ENCODE measurements at regions not wholly inside any gene's neighbourhood (a gene's known extent, or its start where the extent isn't known, plus 50 kb on each side); places are given as distances from the start of the nearest gene placed in this dataset.

DNA sequence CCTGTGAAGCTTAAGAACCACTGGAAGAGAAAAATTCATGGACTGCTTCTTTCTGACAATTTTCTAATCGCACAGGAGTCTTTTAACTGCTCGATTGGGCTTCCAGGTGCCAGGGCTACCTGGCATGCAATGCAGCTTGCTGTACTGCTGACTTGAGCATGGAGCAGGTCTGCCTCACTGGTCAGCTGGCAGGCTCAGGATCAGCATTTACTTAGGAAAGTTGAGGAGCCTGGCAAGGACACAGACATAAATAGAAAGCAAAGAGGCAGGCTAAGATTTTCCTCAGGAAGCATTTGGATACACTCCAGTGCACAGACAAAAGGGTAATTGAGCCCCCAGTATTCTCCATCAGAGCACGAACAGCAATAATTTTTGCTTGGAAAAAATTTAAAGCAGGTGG lies 163.5 kb downstream of the CSNK2A3 start:
- no peak for DNase-seq
- no peaks in the 10 kb centered on the region for H3K27me3 ChIP-seq (ENCODE audit: insufficient read depth, low read depth, severe bottlenecking)
- peaks cover 2% of the 10 kb centered on the region for H3K9me3 ChIP-seq (ENCODE audit: severe bottlenecking)
- no peak for TF ChIP-seq CTCF (IDR thresholded peaks at IDR 0.05; ENCODE audit: low read depth, low read length)
- no peak overlapping the region for H3K4me3 ChIP-seq (ENCODE audit: low read depth, low read length)
- no peaks in the 10 kb centered on the region for H3K36me3 ChIP-seq
- no peak overlapping the region for H3K27ac ChIP-seq

GRCh38 chr11:11186249-11186648 lies 166.8 kb downstream of the CSNK2A3 start:
- Histone ChIP-seq H3K36me3 (no peaks in the 10 kb centered on the region), H3K4me3 (ENCODE audit: low read depth, low read length) (no peak overlapping the region), H3K27me3 (ENCODE audit: insufficient read depth, low read depth, severe bottlenecking) (no peaks in the 10 kb centered on the region), H3K9me3 (ENCODE audit: severe bottlenecking) (no peaks in the 10 kb centered on the region), H3K27ac (no peak overlapping the region)
- DNase-seq = no peak
- no peak for TF ChIP-seq CTCF (IDR thresholded peaks at IDR 0.05; ENCODE audit: low read depth, low read length)

DNA sequence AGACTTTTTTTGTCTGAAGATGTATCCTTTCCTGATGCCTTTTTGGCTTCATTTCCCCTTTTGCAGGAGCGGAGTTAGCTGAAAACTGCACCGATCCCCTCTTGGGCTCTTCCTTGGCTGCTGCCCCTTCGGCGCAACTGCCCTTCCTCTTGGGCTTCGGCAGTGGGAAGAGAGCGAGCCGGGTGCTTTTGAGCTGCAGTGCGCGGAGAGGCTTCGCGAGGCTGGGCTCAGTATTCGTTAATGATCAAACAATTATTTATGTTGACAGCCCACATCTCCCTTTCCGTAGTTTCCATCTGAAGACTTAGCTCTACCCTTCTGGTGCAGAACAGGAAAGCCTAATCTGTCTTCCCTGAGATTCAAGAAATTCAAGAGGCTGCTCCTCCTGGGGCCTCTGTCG lies 170.8 kb downstream of the CSNK2A3 start:
- Histone ChIP-seq H3K4me3 (ENCODE audit: low read depth, low read length) (no peak overlapping the region), H3K9me3 (ENCODE audit: severe bottlenecking) (no peaks in the 10 kb centered on the region), H3K27ac (no peak overlapping the region), H3K27me3 (ENCODE audit: insufficient read depth, low read depth, severe bottlenecking) (no peaks in the 10 kb centered on the region), H3K36me3 (no peaks in the 10 kb centered on the region)
- TF ChIP-seq CTCF (IDR thresholded peaks at IDR 0.05; ENCODE audit: low read depth, low read length) = no peak
- DNase-seq = no peak

GRCh38 chr11:11178671-11179638 lies 174.1 kb downstream of the CSNK2A3 start:
- Histone ChIP-seq H3K27me3 (ENCODE audit: insufficient read depth, low read depth, severe bottlenecking) (no peaks in the 10 kb centered on the region), H3K27ac (no peak overlapping the region), H3K36me3 (no peaks in the 10 kb centered on the region), H3K4me3 (ENCODE audit: low read depth, low read length) (no peak overlapping the region), H3K9me3 (ENCODE audit: severe bottlenecking) (no peaks in the 10 kb centered on the region)
- DNase-seq = no peak
- no peak for TF ChIP-seq CTCF (IDR thresholded peaks at IDR 0.05; ENCODE audit: low read depth, low read length)

DNA sequence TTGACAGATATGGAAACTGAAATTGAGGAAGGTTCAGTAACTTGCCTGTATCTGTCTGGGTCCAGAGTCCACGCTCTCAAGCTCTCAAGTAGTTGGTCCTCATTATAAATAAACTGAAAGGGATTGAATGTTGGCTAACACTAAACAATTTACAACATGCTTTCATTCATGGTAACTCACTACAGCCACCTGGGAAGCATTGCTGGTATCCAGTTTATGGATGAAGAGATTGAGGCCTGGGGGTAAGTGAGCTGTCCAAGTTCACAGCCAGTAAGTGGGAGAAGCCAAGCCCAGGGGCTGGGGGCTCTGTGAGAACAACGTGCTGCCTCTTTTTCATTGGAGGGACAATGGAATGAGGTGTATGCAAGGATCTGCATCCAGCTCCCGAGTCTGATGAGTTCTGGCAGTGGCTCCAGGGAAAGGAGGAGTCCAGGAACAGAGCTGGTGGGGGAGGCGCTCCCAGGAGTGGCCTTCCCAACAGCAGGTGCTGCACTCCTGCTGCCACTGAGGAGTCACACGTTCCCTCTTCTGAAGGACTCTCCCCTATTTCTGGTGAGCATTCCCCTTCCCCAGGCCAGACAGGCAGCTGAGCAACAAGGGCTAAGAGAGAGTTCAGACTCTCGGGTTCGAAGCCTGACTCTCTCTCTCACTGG lies 175.8 kb downstream of the CSNK2A3 start:
- no peak overlapping the region for H3K4me3 ChIP-seq (ENCODE audit: low read depth, low read length)
- TF ChIP-seq CTCF (IDR thresholded peaks at IDR 0.05; ENCODE audit: low read depth, low read length) = no peak
- H3K27ac ChIP-seq = no peak overlapping the region
- no peaks in the 10 kb centered on the region for H3K27me3 ChIP-seq (ENCODE audit: insufficient read depth, low read depth, severe bottlenecking)
- no peaks in the 10 kb centered on the region for H3K36me3 ChIP-seq
- no peak for DNase-seq
- H3K9me3 ChIP-seq (ENCODE audit: severe bottlenecking) = no peaks in the 10 kb centered on the region
